ENCODE measurements at regions not wholly inside any gene's neighbourhood (a gene's known extent, or its start where the extent isn't known, plus 50 kb on each side); places are given as distances from the start of the nearest gene placed in this dataset.

DNA sequence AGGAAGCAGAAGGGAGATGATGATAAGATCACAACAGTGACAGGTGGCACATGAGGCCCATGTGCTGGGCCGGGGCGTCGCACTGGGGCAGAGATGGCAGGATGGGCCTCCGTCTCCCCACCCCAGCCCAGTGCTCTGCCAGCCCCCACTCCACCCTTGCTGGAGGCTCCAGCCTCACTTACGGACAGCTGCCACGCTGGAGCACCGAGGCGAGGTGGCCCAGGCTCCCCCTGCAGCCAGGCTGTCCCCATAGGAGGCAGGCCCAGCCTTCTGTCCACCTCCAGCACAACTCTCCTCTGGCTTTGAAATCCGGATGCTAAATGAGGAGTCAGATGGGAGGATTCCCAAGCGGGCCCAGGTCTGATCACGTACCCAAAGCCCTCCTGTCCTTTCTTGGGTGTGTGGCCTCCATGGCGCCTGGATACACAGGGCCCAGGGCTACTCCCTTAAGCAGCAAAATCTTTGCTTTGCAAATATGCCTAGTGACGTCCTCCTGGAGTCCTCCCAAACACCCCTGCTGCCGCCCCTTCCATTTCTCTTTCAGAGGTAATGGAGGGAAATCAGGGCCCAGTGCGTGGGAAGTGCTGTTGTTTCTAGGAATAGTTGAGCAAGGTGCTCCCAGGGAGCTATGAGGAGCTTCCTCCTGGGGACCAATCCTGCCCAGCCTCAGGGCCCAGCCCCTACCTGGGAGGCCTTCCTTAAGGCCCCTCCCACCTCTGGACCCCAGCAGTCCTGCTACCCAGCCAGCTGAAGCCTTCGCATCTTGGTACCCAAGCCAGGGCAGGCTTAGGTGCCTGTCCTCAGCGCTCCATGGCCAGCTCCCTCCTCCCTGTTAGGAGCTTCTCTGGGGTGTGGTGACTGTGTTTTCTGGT, 170.4 kb upstream of the MYCN start:
- no peaks in the 10 kb centered on the region for H3K9me3 ChIP-seq (ENCODE audit: control insufficient read depth, insufficient read depth, low read length)
- no peak overlapping the region for H3K27ac ChIP-seq (ENCODE audit: low read depth, low read length)
- H3K4me3 ChIP-seq (ENCODE audit: low read depth, low read length) = no peak overlapping the region
- H3K9ac ChIP-seq (ENCODE audit: low read depth, low read length) = no peak overlapping the region
- H3K27me3 ChIP-seq (ENCODE audit: control insufficient read depth, insufficient read depth, low read length) = no peaks in the 10 kb centered on the region
- H3K36me3 ChIP-seq (ENCODE audit: control insufficient read depth, insufficient read depth, low read length) = no peaks in the 10 kb centered on the region
- H3K4me1 ChIP-seq (ENCODE audit: control insufficient read depth, insufficient read depth, low read length) = no peaks in the 10 kb centered on the region

- Histone ChIP-seq H3K4me3 (ENCODE audit: low read depth, low read length) (no peak overlapping the region), H3K9ac (ENCODE audit: low read depth, low read length) (no peak overlapping the region), H3K27me3 (ENCODE audit: control insufficient read depth, insufficient read depth, low read length) (no peaks in the 10 kb centered on the region), H3K27ac (ENCODE audit: low read depth, low read length) (no peak overlapping the region), H3K9me3 (ENCODE audit: control insufficient read depth, insufficient read depth, low read length) (no peaks in the 10 kb centered on the region), H3K4me1 (ENCODE audit: control insufficient read depth, insufficient read depth, low read length) (no peaks in the 10 kb centered on the region), H3K36me3 (ENCODE audit: control insufficient read depth, insufficient read depth, low read length) (no peaks in the 10 kb centered on the region)
Measured at GRCh38 chr2:15770606-15771005, 169.7 kb upstream of the MYCN start.

- no peaks in the 10 kb centered on the region for H3K9me3 ChIP-seq (ENCODE audit: control insufficient read depth, insufficient read depth, low read length)
- H3K4me3 ChIP-seq (ENCODE audit: low read depth, low read length) = no peak overlapping the region
- no peak overlapping the region for H3K27ac ChIP-seq (ENCODE audit: low read depth, low read length)
- H3K36me3 ChIP-seq (ENCODE audit: control insufficient read depth, insufficient read depth, low read length) = no peaks in the 10 kb centered on the region
- H3K27me3 ChIP-seq (ENCODE audit: control insufficient read depth, insufficient read depth, low read length) = no peaks in the 10 kb centered on the region
- H3K9ac ChIP-seq (ENCODE audit: low read depth, low read length) = no peak overlapping the region
- H3K4me1 ChIP-seq (ENCODE audit: control insufficient read depth, insufficient read depth, low read length) = no peaks in the 10 kb centered on the region
Measured at GRCh38 chr2:15771124-15771523, 169.2 kb upstream of the MYCN start.

- Histone ChIP-seq H3K27me3 (ENCODE audit: control insufficient read depth, insufficient read depth, low read length) (no peaks in the 10 kb centered on the region), H3K27ac (ENCODE audit: low read depth, low read length) (no peak overlapping the region), H3K4me1 (ENCODE audit: control insufficient read depth, insufficient read depth, low read length) (no peaks in the 10 kb centered on the region), H3K36me3 (ENCODE audit: control insufficient read depth, insufficient read depth, low read length) (no peaks in the 10 kb centered on the region), H3K9me3 (ENCODE audit: control insufficient read depth, insufficient read depth, low read length) (no peaks in the 10 kb centered on the region), H3K4me3 (ENCODE audit: low read depth, low read length) (no peak overlapping the region), H3K9ac (ENCODE audit: low read depth, low read length) (no peak overlapping the region)
Measured at GRCh38 chr2:15772086-15772595, 168.2 kb upstream of the MYCN start.

DNA sequence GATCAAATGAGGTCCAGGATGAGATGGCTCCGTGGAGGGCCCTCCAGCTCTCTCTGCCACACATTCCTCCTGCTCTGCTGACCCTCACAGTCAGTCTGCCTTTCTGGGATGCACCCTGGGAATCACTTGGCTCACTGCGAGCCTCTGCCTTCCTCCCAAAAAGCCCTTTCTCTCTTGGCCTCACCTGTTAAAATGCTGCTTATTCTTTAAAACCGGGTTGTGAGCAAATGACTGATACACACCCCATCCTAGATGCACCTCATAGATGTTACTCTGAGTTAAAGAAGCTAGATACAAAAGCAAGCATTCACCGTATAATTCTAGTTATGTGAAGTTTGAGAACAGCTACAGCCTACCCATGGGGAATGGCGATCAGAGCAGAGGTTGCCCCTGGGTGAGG, 167.7 kb upstream of the MYCN start:
- Histone ChIP-seq H3K27me3 (ENCODE audit: control insufficient read depth, insufficient read depth, low read length) (no peaks in the 10 kb centered on the region), H3K36me3 (ENCODE audit: control insufficient read depth, insufficient read depth, low read length) (no peaks in the 10 kb centered on the region), H3K27ac (ENCODE audit: low read depth, low read length) (no peak overlapping the region), H3K9ac (ENCODE audit: low read depth, low read length) (no peak overlapping the region), H3K4me1 (ENCODE audit: control insufficient read depth, insufficient read depth, low read length) (no peaks in the 10 kb centered on the region), H3K4me3 (ENCODE audit: low read depth, low read length) (no peak overlapping the region), H3K9me3 (ENCODE audit: control insufficient read depth, insufficient read depth, low read length) (no peaks in the 10 kb centered on the region)

DNA sequence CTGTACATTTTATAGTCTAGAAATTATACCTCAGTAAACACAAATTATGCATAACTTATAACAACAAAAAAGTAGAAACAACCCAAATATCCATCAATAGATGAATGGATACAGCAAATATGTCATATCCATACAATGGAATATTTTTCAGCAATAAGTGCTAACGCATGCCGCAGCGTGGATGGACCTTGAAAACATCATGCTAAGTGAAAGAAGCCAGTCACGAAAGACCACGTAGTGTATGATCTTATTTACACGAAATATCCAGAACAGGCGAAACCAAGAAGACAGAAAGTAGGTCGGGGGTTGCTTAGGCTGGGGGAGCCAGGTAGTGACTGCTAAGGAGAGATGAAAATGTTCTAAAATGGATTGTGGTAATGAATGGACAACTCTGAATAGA, 167.1 kb upstream of the MYCN start:
- Histone ChIP-seq H3K9me3 (ENCODE audit: control insufficient read depth, insufficient read depth, low read length) (no peaks in the 10 kb centered on the region), H3K4me1 (ENCODE audit: control insufficient read depth, insufficient read depth, low read length) (no peaks in the 10 kb centered on the region), H3K9ac (ENCODE audit: low read depth, low read length) (no peak overlapping the region), H3K27me3 (ENCODE audit: control insufficient read depth, insufficient read depth, low read length) (no peaks in the 10 kb centered on the region), H3K36me3 (ENCODE audit: control insufficient read depth, insufficient read depth, low read length) (no peaks in the 10 kb centered on the region), H3K4me3 (ENCODE audit: low read depth, low read length) (no peak overlapping the region), H3K27ac (ENCODE audit: low read depth, low read length) (no peak overlapping the region)

- Histone ChIP-seq H3K9ac (ENCODE audit: low read depth, low read length) (no peak overlapping the region), H3K36me3 (ENCODE audit: control insufficient read depth, insufficient read depth, low read length) (no peaks in the 10 kb centered on the region), H3K4me3 (ENCODE audit: low read depth, low read length) (no peak overlapping the region), H3K4me1 (ENCODE audit: control insufficient read depth, insufficient read depth, low read length) (no peaks in the 10 kb centered on the region), H3K9me3 (ENCODE audit: control insufficient read depth, insufficient read depth, low read length) (no peaks in the 10 kb centered on the region), H3K27ac (ENCODE audit: low read depth, low read length) (no peak overlapping the region), H3K27me3 (ENCODE audit: control insufficient read depth, insufficient read depth, low read length) (no peaks in the 10 kb centered on the region)
Measured at GRCh38 chr2:15773846-15774245, 166.5 kb upstream of the MYCN start.

DNA sequence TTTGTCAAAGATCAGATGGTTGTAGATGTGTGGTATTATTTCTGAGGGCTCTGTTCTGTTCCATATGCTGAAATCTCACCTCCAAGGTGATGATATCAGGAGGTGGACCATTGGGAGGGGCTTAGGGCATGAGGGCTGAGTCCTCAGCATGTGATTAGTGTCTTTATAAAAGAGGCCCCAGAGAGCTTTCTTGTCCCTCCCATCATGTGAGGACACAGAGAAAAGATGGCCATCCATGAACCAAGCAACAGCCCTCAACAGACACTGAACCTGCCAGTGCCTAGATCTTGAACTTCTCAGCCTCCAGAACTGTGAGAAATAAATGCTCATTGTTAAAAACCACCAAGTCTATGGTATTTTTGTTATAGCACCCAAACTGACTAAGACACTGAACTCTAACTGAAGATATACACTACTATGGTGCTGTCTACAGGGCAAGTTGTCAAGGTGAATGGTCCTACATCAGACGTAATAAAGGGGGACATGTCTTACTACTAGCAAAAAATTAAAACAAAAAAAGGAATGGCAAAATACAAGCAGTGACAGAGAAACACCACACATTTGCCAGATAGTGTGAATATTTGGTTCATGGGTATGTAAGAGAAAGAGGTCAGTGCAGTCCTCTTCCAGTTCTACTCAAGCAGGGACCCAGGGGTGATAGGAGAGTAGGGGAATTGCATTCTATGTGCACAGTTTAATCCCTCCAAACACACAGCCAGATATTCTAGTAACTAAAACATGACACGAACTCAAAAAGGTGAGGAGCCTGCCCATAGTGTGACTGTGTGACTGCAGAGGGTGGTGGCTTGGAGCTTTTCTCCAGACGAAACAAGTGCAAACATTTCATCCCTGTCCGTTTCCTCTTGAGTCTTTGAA, 164.4 kb upstream of the MYCN start:
- H3K4me3 ChIP-seq (ENCODE audit: low read depth, low read length) = no peak overlapping the region
- H3K9ac ChIP-seq (ENCODE audit: low read depth, low read length) = no peak overlapping the region
- H3K4me1 ChIP-seq (ENCODE audit: control insufficient read depth, insufficient read depth, low read length) = no peaks in the 10 kb centered on the region
- H3K27ac ChIP-seq (ENCODE audit: low read depth, low read length) = no peak overlapping the region
- H3K9me3 ChIP-seq (ENCODE audit: control insufficient read depth, insufficient read depth, low read length) = no peaks in the 10 kb centered on the region
- H3K27me3 ChIP-seq (ENCODE audit: control insufficient read depth, insufficient read depth, low read length) = no peaks in the 10 kb centered on the region
- no peaks in the 10 kb centered on the region for H3K36me3 ChIP-seq (ENCODE audit: control insufficient read depth, insufficient read depth, low read length)

- Histone ChIP-seq H3K36me3 (ENCODE audit: control insufficient read depth, insufficient read depth, low read length) (no peaks in the 10 kb centered on the region), H3K27ac (ENCODE audit: low read depth, low read length) (no peak overlapping the region), H3K9me3 (ENCODE audit: control insufficient read depth, insufficient read depth, low read length) (no peaks in the 10 kb centered on the region), H3K9ac (ENCODE audit: low read depth, low read length) (no peak overlapping the region), H3K4me3 (ENCODE audit: low read depth, low read length) (no peak overlapping the region), H3K27me3 (ENCODE audit: control insufficient read depth, insufficient read depth, low read length) (no peaks in the 10 kb centered on the region), H3K4me1 (ENCODE audit: control insufficient read depth, insufficient read depth, low read length) (no peaks in the 10 kb centered on the region)
Measured at GRCh38 chr2:15776629-15776919, 163.8 kb upstream of the MYCN start.

DNA sequence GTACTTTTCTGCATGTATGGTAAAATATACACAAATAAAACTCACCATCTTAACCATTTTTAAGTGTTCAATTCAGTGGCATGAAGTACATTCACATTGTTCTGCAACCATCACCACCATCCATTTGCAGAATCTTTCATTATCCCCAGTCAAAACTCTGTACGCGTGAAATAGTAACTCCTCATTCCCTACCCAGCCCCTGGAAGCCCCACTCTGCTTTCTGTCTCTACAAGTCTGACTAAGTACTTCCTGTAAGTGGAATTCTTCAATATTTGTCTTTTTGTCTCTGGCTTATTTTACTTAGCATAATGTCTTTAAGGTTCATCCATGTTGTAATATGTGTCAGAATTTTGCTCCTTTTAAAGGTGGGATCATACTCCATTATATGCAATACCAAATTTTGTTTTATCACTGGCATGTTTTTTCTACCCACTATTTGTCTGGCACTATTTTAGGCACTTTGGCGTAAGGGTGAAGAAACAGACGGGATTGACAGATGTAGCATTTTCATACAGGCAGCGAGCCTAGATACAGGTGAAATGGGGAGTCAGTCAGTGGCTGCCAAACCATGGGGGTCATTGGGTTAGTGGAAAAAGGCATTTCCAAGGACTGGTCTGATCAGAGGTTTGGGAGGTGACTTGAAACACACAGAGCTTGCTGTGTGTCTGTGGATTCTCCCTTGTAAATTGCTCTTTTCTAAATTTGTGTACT, 163.2 kb upstream of the MYCN start:
- H3K36me3 ChIP-seq (ENCODE audit: control insufficient read depth, insufficient read depth, low read length) = no peaks in the 10 kb centered on the region
- no peak overlapping the region for H3K27ac ChIP-seq (ENCODE audit: low read depth, low read length)
- no peak overlapping the region for H3K4me3 ChIP-seq (ENCODE audit: low read depth, low read length)
- H3K4me1 ChIP-seq (ENCODE audit: control insufficient read depth, insufficient read depth, low read length) = no peaks in the 10 kb centered on the region
- H3K9me3 ChIP-seq (ENCODE audit: control insufficient read depth, insufficient read depth, low read length) = no peaks in the 10 kb centered on the region
- no peak overlapping the region for H3K9ac ChIP-seq (ENCODE audit: low read depth, low read length)
- H3K27me3 ChIP-seq (ENCODE audit: control insufficient read depth, insufficient read depth, low read length) = no peaks in the 10 kb centered on the region
